ENCODE measurements at regions not wholly inside any gene's neighbourhood (a gene's known extent, or its start where the extent isn't known, plus 50 kb on each side); places are given as distances from the start of the nearest gene placed in this dataset.

DNA sequence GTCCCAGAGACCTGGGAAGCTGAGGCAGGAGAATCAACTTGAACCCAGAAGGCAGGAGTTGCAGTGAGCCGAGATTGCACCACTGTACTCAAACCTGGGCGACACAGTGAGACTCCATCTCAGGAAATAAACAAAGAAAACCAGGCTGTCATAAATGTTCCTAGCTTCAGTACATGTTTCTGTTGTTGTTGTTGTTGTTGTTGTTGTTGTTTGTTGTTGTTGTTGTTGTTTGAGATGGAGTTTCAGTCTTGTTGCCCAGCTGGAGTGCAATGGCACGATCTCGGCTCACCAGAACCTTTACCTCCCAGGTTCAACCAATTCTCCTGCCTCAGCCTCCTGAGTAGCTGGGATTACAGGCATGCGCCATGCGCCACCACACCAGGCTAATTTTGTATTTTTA is 452.5 kb downstream of the HS3ST3B1 start:
- Histone ChIP-seq H3K23ac (ENCODE audit: low read length) (no peak overlapping the region), H3K18ac (ENCODE audit: low read length) (no peak overlapping the region), H4K12ac (ENCODE audit: low read depth, low read length) (no peak overlapping the region), H3K4me2 (ENCODE audit: low read length) (no peak overlapping the region), H4K8ac (ENCODE audit: low read depth, low read length) (no peak overlapping the region), H3K14ac (ENCODE audit: low read length) (no peak overlapping the region), H3K79me1 (ENCODE audit: low read length) (no peaks in the 10 kb centered on the region), H3K79me2 (ENCODE audit: control insufficient read depth, insufficient read depth, low read length, poor library complexity) (no peaks in the 10 kb centered on the region), H3K9ac (ENCODE audit: low read length) (no peak overlapping the region), H3K36me3 (ENCODE audit: control insufficient read depth in 1 of 2, insufficient read depth in 2 of 2, low read length in 2 of 2) (no peaks in the 10 kb centered on the region), H3K4ac (ENCODE audit: low read depth, low read length) (no peak overlapping the region), H3K27me3 (ENCODE audit: insufficient read depth, low read length) (no peaks in the 10 kb centered on the region), H3K9me3 (ENCODE audit: insufficient read depth, low read depth, low read length) (peaks cover 2% of the 10 kb centered on the region), H4K91ac (ENCODE audit: low read depth, low read length) (no peak overlapping the region), H2BK5ac (ENCODE audit: low read depth, low read length, poor library complexity) (no peak overlapping the region), H3K4me3 (ENCODE audit: low read depth, low read length) (no peak overlapping the region), H2BK120ac (ENCODE audit: insufficient read depth, low read length, poor library complexity) (no peak overlapping the region), H2AFZ (ENCODE audit: insufficient read depth, low read length, poor library complexity) (no peak overlapping the region), H2AK5ac (ENCODE audit: low read length) (no peak overlapping the region), H3K4me1 (ENCODE audit: control insufficient read depth in 1 of 2, insufficient read depth in 2 of 2, low read length in 2 of 2) (peaks cover 2 to 9% of the 10 kb centered on the region in 2 experiments), H2BK12ac (ENCODE audit: low read length) (no peak overlapping the region), H3K27ac (ENCODE audit: low read depth, low read length) (no peak overlapping the region)
- WGBS (ENCODE audit: extremely low coverage, insufficient coverage, insufficient read length) = no CpG with 5 or more reads among the region's 6 CpGs
- DNase-seq = no peak

- H3K27me3 ChIP-seq (ENCODE audit: insufficient read depth, low read length) = no peaks in the 10 kb centered on the region
- no peak overlapping the region for H4K12ac ChIP-seq (ENCODE audit: low read depth, low read length)
- no peak overlapping the region for H2AK5ac ChIP-seq (ENCODE audit: low read length)
- H3K14ac ChIP-seq (ENCODE audit: low read length) = no peak overlapping the region
- H3K79me2 ChIP-seq (ENCODE audit: control insufficient read depth, insufficient read depth, low read length, poor library complexity) = no peaks in the 10 kb centered on the region
- H2BK12ac ChIP-seq (ENCODE audit: low read length) = no peak overlapping the region
- H3K9ac ChIP-seq (ENCODE audit: low read length) = no peak overlapping the region
- H3K79me1 ChIP-seq (ENCODE audit: low read length) = no peaks in the 10 kb centered on the region
- H3K4me2 ChIP-seq (ENCODE audit: low read length) = no peak overlapping the region
- peaks cover 2 to 11% of the 10 kb centered on the region in 2 experiments for H3K4me1 ChIP-seq (ENCODE audit: control insufficient read depth in 1 of 2, insufficient read depth in 2 of 2, low read length in 2 of 2)
- no peak overlapping the region for H3K18ac ChIP-seq (ENCODE audit: low read length)
- no peak overlapping the region for H2AFZ ChIP-seq (ENCODE audit: insufficient read depth, low read length, poor library complexity)
- H2BK5ac ChIP-seq (ENCODE audit: low read depth, low read length, poor library complexity) = no peak overlapping the region
- H4K8ac ChIP-seq (ENCODE audit: low read depth, low read length) = no peak overlapping the region
- H3K9me3 ChIP-seq (ENCODE audit: insufficient read depth, low read depth, low read length) = peaks cover 2% of the 10 kb centered on the region
- no CpG with 5 or more reads among the region's 2 CpGs for WGBS (ENCODE audit: extremely low coverage, insufficient coverage, insufficient read length)
- H2BK120ac ChIP-seq (ENCODE audit: insufficient read depth, low read length, poor library complexity) = no peak overlapping the region
- DNase-seq = no peak
- H4K91ac ChIP-seq (ENCODE audit: low read depth, low read length) = no peak overlapping the region
- no peak overlapping the region for H3K4ac ChIP-seq (ENCODE audit: low read depth, low read length)
- H3K23ac ChIP-seq (ENCODE audit: low read length) = no peak overlapping the region
- H3K36me3 ChIP-seq (ENCODE audit: control insufficient read depth in 1 of 2, insufficient read depth in 2 of 2, low read length in 2 of 2) = no peaks in the 10 kb centered on the region
- H3K4me3 ChIP-seq (ENCODE audit: low read depth, low read length) = no peak overlapping the region
- H3K27ac ChIP-seq (ENCODE audit: low read depth, low read length) = no peak overlapping the region
Observed at GRCh38 chr17:14752011-14752410, 451.1 kb downstream of the HS3ST3B1 start.

DNA sequence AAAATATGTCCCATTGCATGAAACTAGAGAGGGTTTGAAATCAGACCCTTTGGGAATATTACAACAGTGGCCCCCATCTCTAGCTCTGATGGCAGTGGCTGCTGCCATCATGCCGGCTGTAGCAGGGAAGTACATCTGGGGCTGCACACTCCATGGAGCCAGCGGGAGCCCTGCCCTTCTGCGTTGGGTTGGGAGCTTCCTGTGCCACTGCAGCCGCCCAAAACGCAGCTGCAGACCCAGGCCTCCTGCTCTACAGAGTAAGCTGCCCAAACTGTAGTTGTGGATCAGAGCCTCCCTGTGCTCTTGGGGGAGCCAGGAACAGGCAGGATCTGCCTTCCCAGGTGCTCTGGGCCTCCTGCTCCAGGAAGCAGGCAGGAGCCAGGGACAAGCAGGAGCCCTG is 450.0 kb downstream of the HS3ST3B1 start:
- no peak overlapping the region for H3K4me3 ChIP-seq (ENCODE audit: low read depth, low read length)
- H3K9ac ChIP-seq (ENCODE audit: low read length) = no peak overlapping the region
- no peak overlapping the region for H2BK12ac ChIP-seq (ENCODE audit: low read length)
- no peak overlapping the region for H3K18ac ChIP-seq (ENCODE audit: low read length)
- no CpG with 5 or more reads among the region's 5 CpGs for WGBS (ENCODE audit: extremely low coverage, insufficient coverage, insufficient read length)
- H2AFZ ChIP-seq (ENCODE audit: insufficient read depth, low read length, poor library complexity) = no peak overlapping the region
- no peaks in the 10 kb centered on the region for H3K79me1 ChIP-seq (ENCODE audit: low read length)
- H3K4ac ChIP-seq (ENCODE audit: low read depth, low read length) = no peak overlapping the region
- H2AK5ac ChIP-seq (ENCODE audit: low read length) = no peak overlapping the region
- no peak overlapping the region for H3K23ac ChIP-seq (ENCODE audit: low read length)
- H3K9me3 ChIP-seq (ENCODE audit: insufficient read depth, low read depth, low read length) = peaks cover 2% of the 10 kb centered on the region
- H3K27ac ChIP-seq (ENCODE audit: low read depth, low read length) = no peak overlapping the region
- DNase-seq = no peak
- no peaks in the 10 kb centered on the region for H3K36me3 ChIP-seq (ENCODE audit: control insufficient read depth in 1 of 2, insufficient read depth in 2 of 2, low read length in 2 of 2)
- H2BK5ac ChIP-seq (ENCODE audit: low read depth, low read length, poor library complexity) = no peak overlapping the region
- H3K27me3 ChIP-seq (ENCODE audit: insufficient read depth, low read length) = no peaks in the 10 kb centered on the region
- H3K4me2 ChIP-seq (ENCODE audit: low read length) = no peak overlapping the region
- H3K79me2 ChIP-seq (ENCODE audit: control insufficient read depth, insufficient read depth, low read length, poor library complexity) = no peaks in the 10 kb centered on the region
- H4K12ac ChIP-seq (ENCODE audit: low read depth, low read length) = no peak overlapping the region
- H4K91ac ChIP-seq (ENCODE audit: low read depth, low read length) = no peak overlapping the region
- H4K8ac ChIP-seq (ENCODE audit: low read depth, low read length) = no peak overlapping the region
- H3K14ac ChIP-seq (ENCODE audit: low read length) = no peak overlapping the region
- peaks cover 2 to 11% of the 10 kb centered on the region in 2 experiments for H3K4me1 ChIP-seq (ENCODE audit: control insufficient read depth in 1 of 2, insufficient read depth in 2 of 2, low read length in 2 of 2)
- H2BK120ac ChIP-seq (ENCODE audit: insufficient read depth, low read length, poor library complexity) = no peak overlapping the region

DNA sequence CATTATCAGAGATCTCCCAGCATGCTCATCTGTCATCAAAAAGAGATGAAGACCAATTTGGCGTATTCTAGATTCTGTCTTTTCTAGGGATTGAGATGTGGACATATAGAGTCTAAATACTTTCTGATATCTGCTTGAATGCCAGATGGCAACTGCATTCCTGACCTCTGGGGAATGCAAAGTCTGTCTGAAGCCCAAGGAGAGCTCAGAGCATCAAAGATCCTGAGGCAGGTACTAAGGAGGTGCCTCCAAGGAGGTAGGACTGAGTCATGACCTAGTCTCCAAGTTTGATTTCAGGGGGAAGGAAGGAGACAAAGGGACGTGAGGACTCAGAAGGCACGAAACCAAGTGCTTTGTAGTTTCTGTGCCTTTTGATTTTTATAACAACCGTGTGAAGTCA is 448.4 kb downstream of the HS3ST3B1 start:
- DNase-seq = peak; percentile 41 to 68
- Histone ChIP-seq H3K14ac (ENCODE audit: low read length) (no peak overlapping the region), H3K9me3 (ENCODE audit: insufficient read depth, low read depth, low read length) (peaks cover 2% of the 10 kb centered on the region), H3K18ac (ENCODE audit: low read length) (no peak overlapping the region), H2BK12ac (ENCODE audit: low read length) (no peak overlapping the region), H3K4ac (ENCODE audit: low read depth, low read length) (no peak overlapping the region), H2AK5ac (ENCODE audit: low read length) (no peak overlapping the region), H2BK120ac (ENCODE audit: insufficient read depth, low read length, poor library complexity) (no peak overlapping the region), H3K27me3 (ENCODE audit: insufficient read depth, low read length) (no peaks in the 10 kb centered on the region), H3K27ac (ENCODE audit: low read depth, low read length) (no peak overlapping the region), H3K4me2 (ENCODE audit: low read length) (no peak overlapping the region), H2BK5ac (ENCODE audit: low read depth, low read length, poor library complexity) (no peak overlapping the region), H3K36me3 (ENCODE audit: control insufficient read depth in 1 of 2, insufficient read depth in 2 of 2, low read length in 2 of 2) (no peaks in the 10 kb centered on the region), H3K79me1 (ENCODE audit: low read length) (no peaks in the 10 kb centered on the region), H3K4me1 (ENCODE audit: control insufficient read depth in 1 of 2, insufficient read depth in 2 of 2, low read length in 2 of 2) (peaks cover 2 to 11% of the 10 kb centered on the region in 2 experiments), H2AFZ (ENCODE audit: insufficient read depth, low read length, poor library complexity) (no peak overlapping the region), H3K4me3 (ENCODE audit: low read depth, low read length) (no peak overlapping the region), H4K8ac (ENCODE audit: low read depth, low read length) (no peak overlapping the region), H3K23ac (ENCODE audit: low read length) (no peak overlapping the region), H3K79me2 (ENCODE audit: control insufficient read depth, insufficient read depth, low read length, poor library complexity) (no peaks in the 10 kb centered on the region), H4K91ac (ENCODE audit: low read depth, low read length) (no peak overlapping the region), H3K9ac (ENCODE audit: low read length) (no peak overlapping the region), H4K12ac (ENCODE audit: low read depth, low read length) (no peak overlapping the region)
- WGBS (ENCODE audit: extremely low coverage, insufficient coverage, insufficient read length) = no CpG with 5 or more reads among the region's 4 CpGs
